ENCODE measurements at regions not wholly inside any gene's neighbourhood (a gene's known extent, or its start where the extent isn't known, plus 50 kb on each side); places are given as distances from the start of the nearest gene placed in this dataset.
A peak's percentile ranks its signal among the peaks of the same experiment; 100 is the strongest.

DNA sequence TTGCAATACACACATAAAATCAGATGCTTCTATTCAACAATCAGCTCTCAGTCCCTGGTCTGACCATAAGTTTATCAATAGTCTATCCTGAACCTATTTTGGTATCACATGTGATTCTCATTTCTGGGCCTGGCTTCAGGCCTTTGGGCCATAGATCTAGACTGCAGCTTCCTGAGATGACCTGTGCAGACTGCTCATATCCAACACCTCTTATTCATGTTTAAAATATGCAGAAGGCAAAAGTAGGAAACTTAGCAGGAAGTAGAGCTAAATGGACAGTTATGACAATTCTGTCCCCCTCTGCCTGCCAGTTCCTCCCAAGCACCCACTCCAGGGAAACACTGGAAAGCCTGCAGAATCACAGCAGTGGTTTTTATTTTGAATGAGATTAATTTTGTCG is 53.3 kb downstream of the C7orf25 start:
- no peak for DNase-seq

DNA sequence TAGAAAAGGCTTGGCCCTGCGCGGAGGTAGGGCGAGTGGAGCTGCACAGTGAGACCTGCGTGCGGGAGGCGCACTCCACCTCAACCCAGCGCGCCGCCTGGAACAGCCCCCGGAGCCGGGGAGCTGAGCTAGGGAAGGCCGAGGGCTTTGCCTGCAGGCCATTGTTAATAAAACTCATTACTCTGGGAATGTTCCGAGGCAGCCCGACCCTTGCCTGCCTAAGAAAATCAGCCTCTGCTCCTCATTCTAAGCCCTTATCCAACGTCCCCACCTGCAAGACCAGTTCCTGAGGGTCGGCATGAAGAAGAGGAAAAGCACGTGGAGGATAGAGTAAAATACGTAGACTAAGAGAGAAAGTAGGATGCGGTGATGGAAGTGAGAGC is 55.3 kb downstream of the C7orf25 start:
- no peak for DNase-seq

DNA sequence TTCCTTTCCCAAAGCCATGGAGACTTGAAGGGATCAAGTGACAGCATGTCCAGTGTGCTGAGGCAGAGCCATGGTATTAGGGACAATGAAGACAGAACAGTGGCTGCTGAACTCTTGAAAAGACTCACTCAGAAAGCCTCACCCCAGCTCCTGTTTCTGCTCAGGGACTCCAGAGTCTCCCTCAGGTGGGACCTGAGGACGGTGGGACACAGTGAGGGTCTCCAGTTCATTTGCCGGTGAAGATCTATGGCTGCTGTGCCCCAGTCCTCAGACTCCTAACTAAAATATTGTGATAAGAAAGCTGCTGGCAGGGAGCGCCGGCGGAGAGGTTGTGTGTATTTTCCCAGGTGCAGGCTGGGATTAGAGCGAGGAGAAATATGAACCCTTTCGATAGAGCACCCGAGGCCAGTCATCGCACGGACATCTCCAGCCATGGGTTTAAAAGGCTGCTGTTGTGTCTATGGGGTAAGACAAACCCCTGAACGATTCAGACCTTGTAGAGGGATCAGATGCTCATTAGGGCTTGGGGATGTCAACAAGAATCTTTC is 57.2 kb downstream of the C7orf25 start:
- no peak for DNase-seq

DNA sequence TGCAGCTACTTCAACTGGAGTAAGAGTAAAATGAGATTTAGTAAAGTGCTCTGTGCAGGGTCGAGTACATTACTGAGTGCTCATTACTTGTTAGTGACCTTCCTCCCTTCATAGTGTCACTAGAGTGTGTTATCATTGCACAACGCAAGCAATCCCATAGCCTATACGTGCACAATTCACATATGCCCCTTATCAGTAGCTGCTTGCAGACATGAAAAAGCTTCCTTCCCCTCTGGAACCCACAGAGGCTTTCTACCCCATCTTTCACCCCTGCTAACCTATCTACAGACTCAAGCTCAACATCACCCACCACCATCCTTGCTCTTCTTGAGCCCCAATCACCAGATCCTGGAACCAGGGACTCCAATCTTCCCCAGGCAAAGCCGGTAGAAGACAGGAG is 59.3 kb downstream of the C7orf25 start:
- no peak for DNase-seq

DNA sequence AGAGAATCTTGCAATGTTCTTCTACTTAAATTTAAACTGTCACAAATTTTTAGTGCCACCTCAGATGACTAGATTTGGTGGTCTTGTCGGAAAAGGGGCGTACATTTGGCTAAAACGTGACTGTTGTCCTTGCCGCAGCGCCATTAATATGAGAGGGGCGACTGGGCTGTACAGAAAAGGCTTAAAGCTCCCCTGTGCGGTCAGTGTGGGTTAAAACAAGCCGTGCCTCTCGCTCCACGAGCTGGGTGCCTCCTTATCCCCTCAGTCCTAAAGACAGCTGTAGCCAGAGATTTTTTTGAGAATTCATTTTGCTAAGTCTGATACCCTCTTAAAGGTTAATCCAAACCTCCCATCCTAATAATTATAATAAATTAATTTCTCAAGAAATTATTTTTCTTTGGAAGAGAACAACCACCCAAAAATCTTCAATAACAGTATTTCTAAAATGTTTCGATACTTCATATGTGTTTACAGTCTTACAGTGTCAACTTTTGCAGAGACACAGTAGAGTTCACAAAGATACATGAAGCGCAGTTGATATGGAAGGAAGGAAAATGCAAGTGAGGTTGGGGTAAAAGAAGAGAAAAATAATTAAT is 68.6 kb downstream of the C7orf25 start:
- peak; percentile 33 for DNase-seq

DNA sequence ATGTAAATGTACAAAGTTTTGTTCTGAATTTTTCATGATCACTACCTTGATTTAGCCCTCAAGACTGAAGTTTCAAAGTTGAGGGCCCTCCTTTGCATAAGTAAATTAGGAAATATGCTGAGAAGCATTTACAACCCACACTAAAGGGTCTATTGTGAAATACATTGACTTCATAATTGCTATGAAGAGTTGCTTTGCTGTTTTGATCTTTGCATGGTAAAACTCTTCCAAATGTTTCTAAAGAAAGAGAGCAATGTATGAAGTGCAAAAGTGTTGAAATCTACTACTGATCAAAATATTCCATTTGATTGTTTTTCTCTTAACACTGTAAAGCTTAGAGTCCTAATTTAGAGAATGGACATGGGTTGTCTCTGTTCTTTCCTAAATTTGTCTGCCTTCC is 77.2 kb downstream of the C7orf25 start:
- no peak for DNase-seq

DNA sequence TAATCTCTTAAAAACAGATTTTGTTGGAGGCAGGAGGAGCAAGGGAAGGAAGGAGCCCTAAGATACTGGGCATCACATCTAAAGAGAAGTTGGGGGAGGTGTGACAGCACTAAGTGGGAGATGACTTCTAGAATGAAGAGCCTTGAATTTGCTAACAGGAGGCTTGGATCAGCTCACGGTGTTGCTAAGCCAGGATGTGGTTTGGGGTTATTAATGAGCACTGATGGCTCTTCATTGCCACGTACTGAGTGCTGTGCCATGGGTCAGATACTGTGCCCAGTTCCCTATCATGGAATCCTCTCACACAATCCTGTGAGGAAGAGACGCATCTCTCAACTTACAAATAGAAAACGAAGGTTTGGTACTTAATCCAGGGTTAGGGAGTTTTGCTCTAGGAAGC is 78.5 kb downstream of the C7orf25 start:
- DNase-seq = no peak

DNA sequence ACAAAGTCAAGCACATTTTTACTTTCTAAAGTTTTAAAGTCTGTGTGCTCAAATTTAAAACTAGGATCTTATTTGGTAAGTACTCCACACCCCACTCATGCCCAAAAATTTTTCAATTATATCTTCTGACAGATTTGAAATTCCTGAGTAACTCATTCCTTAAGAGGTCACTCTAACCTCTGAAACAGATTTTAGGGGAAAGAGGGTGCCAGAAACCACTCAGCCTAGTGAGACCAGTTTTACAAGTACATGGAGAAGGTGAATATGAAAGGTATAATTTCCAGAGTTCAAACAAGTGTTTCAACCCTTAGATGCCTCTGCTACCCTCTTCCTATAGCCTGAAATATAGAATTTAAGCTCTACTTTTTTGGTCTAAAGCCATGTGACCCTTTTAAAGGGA is 79.2 kb downstream of the C7orf25 start:
- no peak for DNase-seq

DNA sequence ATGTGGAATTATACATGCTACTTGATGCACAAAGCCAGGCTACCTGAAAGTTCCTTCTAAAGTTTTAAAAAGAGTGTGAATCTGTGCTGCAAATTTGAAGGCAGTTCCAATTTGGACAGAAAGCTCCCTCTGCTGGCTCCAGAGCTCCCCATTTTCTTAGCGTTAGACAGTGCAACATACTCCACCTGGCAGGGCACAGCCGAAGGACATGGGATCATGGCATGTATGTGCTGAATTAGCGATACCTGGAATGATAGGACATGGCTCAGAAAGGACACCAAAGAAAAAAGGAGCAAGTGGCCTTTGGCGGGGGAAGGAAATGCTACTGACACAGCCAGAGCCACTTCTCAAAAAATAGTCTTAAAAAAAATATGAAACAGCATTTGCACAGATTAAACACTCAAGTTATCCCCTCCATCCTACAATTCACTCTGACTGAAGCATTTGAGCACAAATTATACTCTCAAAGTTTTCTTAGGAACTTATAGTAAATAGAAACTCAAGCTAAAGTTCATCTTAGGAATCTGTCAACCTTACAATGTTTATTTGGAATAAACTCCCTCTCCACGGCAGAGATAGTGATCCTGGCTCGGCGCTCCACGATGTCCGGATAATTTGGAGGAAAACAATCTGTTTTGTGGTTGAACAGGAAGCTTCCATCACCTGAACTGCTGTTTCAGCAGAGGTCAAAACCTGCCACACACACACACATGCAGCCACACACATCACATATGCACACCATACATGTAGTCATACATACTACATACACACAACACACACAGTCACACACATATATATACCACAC is 80.0 kb downstream of the C7orf25 start:
- DNase-seq = no peak

DNA sequence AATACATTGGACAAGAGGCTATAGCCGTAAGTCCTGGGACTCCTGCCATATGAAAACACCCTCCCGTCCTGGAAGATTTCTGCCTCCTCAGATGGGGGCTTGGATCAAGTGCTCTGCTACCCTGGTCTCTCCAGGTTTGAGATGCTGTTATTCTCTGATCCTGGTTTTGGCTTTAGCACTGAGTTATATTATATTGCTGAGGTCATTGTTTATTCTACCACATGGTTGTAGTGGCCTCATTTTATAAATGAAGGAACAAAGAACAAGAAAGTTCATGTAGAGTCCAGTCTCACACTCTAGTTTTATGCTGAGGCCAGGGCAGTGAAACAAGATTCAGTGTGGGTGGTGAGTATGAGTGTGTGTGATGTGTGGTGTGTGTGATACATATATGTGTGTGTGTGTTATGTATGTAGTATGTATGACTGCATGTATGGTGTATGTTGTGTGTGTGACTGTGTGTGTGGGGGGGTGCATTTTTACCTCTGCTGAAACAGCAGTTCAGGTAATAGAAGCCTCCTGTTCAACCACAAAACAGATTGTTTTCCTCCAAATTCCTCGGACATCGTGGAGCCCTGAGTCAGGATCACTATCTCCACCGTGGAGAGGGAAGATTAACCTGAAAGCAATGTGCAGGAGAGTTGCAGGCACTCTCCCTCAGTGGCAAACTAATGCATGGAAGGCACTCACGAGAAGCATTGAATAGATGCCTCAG is 80.7 kb downstream of the C7orf25 start:
- DNase-seq = no peak

DNA sequence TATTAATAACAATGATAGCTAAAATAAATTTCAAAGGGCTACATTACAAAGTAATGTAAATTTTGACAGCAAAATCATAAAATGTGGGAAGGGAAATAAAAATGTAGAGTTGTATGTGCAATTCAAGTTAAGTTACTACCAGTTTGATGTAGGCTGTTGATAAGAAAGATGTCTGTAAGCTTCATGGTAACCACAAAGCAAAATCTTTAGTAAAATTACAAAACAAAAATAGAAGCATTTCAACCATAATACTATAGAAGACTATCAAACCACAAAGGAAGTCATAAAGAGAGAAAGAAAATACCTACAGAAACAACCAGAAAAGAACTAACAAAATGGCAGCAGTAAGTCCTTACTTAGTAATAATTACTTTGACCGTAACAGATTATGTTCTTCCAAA is 99.1 kb downstream of the C7orf25 start:
- DNase-seq = no peak

DNA sequence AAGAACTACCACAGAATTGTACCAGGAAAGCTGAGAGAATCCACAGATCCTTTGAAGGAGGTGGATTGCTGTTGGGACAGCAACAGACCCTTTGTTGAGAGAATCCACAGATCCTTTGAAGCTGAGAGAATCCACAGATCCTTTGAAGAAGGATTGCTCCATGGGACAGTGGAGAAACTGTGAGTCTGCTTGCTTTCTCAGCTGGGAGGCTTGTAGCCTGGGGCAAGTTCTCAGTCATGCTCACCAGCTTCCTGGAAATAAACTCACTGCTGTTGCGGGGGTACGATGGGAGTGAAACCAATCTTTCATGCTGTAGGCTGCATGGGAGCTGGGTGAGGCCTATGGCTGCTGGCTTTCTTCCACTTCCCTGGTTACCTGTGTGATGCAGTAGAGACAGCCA is 106.3 kb downstream of the C7orf25 start:
- no peak for DNase-seq

DNA sequence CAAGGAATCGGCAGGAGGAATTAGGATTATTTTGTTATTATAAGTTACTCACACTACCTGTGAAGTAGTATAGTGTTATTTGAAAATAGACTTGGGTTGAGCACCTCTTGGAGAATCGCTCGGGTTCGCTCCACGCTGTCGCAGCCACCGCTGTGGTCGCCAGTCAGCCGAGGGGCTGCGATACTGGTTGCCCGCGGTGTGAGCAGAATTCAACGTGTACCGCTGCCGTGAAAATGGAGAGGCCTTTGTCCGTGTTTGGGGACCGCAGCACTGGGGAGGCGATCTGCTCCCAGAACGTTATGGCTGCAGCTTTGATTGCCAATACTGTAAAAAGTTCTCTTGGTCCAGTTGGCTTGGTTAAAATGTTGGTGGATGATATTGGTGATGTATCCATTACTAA is 117.2 kb downstream of the C7orf25 start:
- no peak for DNase-seq

DNA sequence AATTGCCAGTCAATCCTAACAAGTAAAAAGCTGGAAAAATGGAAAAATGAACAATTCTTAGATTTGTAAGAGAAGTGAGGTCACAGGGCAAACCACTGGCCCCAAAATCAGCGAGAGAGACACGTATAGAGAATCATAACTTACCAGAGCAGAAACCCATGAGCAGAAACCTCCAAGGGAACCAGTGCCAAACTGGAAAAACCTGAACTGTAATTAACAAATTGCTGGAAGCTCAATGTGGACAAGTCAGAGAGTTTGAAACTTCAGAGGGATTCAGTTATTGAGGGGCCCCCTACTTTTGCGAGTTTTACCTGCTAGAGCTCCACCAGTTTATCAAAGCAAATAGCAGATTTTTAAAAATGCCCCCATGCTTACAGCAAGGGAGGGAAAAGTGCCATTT is 119.0 kb downstream of the C7orf25 start:
- DNase-seq = no peak

DNA sequence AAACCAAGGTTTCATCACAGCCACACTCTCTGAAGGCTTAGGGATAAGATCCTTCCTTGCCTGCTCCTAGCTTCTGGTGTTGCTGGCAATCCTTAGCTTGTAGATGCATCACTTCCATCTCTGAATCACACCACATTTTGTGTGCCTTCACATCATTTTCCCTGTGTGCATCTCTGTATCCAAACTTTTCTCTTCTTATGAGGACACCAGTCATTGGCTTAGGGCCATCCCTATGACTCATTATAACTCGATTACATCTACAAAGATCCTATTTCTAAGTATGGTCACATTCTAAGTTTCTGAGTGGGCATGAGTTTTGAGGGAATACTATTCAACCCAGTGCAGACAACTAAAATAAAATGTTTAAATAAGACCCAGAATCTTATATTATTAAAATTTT is 121.7 kb downstream of the C7orf25 start:
- no peak for DNase-seq

DNA sequence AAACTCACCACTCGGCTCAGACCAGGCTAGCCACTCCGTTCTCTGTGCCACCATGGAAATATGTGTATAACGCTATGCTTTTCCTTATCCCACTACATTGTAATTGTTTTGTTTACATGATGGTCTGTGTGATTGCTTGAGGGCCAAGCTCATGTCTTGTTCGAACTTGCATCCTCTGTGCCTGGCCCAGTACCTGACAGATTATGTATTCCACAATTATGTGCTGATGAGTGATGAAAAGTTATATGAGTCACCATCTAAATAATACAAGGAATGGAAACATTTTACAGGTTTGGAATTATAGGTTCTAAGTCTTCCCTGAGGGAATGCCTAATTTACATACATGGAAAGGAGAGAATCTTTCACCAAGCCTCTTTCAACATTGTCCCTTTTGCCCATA is 137.4 kb downstream of the C7orf25 start:
- DNase-seq = no peak

DNA sequence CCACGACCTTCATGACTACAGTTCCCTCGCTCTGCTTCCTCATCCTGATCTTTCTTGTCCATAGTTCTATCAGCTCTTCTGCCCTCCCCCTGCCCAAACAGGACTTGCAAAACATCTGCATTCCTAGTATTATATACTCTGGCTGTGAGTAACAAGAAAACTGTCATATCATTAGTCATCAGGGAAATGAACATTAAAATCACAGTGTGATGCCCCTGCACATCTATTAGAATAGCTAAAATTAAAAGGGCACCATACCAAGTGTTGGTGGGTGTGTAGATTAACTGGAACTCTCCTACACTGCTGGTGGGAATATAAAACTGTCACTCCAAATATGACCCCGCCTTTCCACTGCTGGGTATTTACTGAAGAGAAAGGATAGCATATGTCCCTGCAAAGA is 141.8 kb downstream of the C7orf25 start:
- DNase-seq = no peak

DNA sequence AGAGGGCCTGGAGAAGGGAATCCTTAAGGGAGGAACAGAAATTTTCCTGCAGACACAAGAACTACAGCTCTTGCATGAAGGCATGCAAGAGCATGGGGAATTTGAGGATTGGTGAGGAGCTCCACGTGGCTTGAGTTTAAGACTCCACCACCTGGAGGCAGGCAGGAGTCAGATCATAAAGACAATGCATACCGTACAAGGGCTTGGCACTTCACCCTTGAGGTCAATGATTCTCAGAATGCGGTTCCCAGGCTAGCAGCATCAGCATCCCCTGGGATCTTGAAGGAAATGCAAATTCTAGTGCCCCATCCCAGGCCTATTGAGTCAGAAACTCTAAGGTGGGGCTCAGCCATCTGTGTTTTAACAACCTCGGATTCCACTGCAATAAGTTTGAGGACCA is 143.8 kb downstream of the C7orf25 start:
- DNase-seq = no peak

DNA sequence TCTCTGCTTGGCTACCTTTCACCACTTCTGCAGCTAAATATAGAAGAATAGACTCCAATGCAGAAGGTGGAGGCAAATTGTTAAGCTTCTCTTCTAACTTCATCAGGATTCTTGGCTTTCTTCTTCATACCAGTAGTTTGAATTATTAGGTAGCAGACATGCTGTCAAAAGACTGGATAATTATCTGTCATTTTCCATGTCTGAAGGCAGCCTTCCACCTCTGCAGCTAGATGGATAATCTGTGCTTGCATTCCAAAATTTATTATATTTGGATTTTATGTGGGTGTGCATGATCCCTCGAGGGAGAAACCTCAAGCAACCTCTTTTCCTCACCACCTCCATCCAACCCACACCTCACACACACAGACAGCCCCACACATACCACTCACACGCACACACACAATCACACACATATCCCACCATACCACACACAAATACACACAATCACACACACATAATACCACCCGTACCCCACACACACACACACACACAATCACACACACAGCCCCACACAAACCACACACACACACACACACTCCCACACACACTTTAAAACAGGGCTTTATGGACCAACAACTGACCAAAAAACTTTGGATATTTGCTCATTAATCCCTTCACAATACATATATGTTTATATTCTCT is 145.0 kb downstream of the C7orf25 start:
- DNase-seq = no peak

DNA sequence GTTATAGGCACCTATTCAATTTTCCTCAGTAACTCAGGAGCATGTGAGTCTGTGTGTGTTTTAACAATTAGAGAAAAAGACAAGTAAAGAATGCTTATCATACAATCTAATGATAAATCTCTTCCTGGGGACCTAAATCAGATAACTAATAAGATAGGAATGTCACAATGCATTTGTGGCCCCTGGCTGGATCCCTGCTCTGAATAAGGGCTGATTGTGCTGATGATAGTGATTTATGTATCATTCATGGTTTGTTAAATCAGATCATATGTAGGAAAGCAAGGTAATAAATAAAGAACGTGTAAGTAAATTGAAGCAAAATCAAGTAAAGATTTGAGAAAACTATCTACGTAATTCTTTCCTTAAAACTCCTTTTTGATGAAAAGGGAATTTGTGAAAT is 145.9 kb downstream of the C7orf25 start:
- no peak for DNase-seq

DNA sequence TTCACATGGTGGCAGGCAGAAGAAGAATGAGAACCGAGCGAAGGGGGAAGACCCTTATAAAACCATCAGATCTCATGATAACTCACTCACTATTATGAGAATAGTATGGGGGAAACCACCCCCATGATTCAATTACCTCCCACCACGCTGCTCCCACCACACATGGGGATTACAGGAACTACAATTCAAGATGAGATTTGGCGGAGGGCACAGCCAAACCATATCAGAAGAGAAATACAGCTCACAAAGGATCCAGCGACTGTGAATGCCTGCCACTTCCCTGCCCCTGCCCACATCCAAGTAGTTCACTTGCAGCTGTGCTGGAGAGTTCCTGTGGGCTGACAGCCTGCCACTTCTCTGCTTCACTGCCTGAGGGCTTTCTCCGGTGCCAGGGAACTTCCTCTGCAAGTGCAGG is 148.7 kb downstream of the C7orf25 start:
- DNase-seq = no peak

DNA sequence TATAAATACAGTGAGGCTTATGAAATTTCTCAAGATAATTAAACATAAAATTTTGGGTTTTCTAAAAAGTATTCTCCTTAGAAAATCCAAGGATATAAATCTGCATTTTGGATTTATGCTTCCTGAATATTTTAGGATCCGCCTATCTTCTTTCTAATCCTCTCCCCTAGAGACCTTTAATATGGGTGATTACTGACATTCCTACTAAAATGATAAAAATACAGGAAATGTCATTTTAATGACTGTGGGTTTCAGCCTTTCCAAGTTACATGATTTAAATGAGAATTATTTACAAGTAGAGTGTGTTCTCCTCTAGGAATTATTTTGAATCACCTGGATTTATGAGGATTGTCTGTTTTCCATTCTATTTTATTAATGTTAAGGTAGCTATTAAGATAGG is 150.4 kb downstream of the C7orf25 start:
- DNase-seq = no peak

DNA sequence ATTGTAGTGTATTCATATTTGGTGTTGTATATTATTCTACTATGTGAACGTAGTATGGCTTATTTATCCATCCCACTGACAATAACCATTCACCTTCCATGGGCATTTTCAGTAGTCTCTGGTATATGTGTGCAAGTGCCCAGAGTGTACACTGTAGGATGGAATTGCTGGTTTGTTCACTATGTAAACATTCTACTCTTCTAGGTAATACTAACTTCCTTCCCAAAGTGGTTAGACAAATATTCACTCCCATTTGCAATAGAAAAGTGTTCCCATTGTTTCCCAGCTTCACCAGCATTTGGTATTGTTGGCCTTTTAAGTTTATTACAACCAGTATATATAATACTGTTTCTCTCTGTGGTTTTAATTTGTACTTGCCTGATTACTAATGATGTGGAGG is 153.7 kb downstream of the C7orf25 start:
- DNase-seq = no peak

DNA sequence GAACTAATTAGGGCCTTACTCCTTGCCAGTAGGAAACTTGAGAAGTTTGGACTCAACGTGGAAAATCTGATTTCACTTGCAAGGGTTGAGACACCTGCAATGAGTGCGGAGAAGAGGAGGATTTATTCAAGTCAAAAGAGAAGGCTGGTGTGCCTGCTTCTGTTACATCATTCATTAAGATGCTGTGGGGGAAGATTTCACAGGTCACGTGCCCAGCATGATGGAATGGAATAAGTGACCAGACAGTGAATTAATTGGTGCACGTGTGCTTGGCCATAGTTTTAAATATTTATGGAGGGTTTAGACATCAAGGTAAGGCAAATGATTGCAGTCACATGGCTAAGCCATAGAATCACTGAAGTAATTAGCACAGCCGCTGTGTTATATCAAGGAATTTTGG is 155.0 kb downstream of the C7orf25 start:
- DNase-seq = no peak
